ENCODE measurements at regions not wholly inside any gene's neighbourhood (a gene's known extent, or its start where the extent isn't known, plus 50 kb on each side); places are given as distances from the start of the nearest gene placed in this dataset.

DNA sequence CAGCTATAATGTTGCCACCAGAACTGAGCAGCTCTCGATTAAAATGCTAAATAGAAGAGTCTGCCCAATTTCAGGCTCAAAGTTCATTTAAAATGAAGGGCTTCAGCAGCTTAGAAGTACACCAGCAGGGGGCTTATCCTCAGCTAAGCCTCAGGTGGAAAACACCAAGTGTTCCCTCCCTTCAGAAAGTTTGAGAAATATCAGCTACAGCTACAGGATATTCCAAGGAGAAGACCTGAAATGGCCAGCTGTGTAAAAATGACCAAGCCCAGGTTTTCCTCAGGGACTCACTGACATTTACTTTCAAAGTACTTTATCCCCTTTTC, 395.4 kb downstream of the DTWD2 start:
- TF ChIP-seq POLR2A (IDR thresholded peaks at IDR 0.05; ENCODE audit: low read depth, low read length) (no peak), TAF1 (IDR thresholded peaks at IDR 0.05; ENCODE audit: borderline replicate concordance, low read depth, low read length) (no peak)

Data from GM12892 (cell line).